ENCODE measurements at regions not wholly inside any gene's neighbourhood (a gene's known extent, or its start where the extent isn't known, plus 50 kb on each side); places are given as distances from the start of the nearest gene placed in this dataset.

DNA sequence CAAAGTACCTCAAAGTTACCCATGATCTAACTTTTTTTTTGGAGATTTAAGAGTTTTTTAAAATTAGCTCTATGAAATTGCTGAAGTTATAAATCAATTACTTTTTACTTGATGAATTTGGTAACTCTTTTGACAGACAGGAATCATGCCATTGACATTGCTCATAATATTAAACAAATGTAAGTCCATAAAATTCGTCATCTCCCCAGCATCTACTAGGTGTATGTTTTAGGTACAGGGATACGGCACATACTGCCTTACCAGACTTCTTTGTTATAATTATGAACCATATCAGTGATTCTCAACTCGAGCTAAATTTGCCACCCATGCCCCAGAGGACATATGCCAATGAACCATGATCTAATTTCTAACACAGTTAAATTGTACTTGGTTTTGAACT is 247.5 kb upstream of the TGFBR2 start:
- Histone ChIP-seq H3K9me3 (ENCODE audit: low read depth) (no peaks in the 10 kb centered on the region), H3K9me2 (replicated peaks; ENCODE audit: insufficient read depth) (no peaks in the 10 kb centered on the region), H3K4me3 (no peak overlapping the region), H2AFZ (no peak overlapping the region), H3K36me3 (replicated peaks; ENCODE audit: insufficient read depth, low read depth) (no peaks in the 10 kb centered on the region), H3K27ac (no peak overlapping the region), H4K20me1 (ENCODE audit: insufficient read depth, poor library complexity, severe bottlenecking) (no peaks in the 10 kb centered on the region), H3K27me3 (no peaks in the 10 kb centered on the region), H3K4me1 (ENCODE audit: insufficient read depth) (peaks cover 3% of the 10 kb centered on the region), H3K79me2 (no peaks in the 10 kb centered on the region), H3K4me2 (no peak overlapping the region)
- TF ChIP-seq EZH2 (IDR thresholded peaks at IDR 0.05; ENCODE audit: borderline replicate concordance) (no peak), EZH2phosphoT487 (IDR thresholded peaks at IDR 0.05; ENCODE audit: low read depth, severe bottlenecking, unreplicated experiment) (no peak), CTCF (IDR thresholded peaks at IDR 0.05; ENCODE audit: poor library complexity) (no peak)
- DNase-seq (ENCODE audit: low spot score) = no peak
- WGBS (ENCODE audit: low lambda C conversion rate, missing lambda C conversion rate) = 88% methylated on average over 3 of the region's 3 CpGs

DNA sequence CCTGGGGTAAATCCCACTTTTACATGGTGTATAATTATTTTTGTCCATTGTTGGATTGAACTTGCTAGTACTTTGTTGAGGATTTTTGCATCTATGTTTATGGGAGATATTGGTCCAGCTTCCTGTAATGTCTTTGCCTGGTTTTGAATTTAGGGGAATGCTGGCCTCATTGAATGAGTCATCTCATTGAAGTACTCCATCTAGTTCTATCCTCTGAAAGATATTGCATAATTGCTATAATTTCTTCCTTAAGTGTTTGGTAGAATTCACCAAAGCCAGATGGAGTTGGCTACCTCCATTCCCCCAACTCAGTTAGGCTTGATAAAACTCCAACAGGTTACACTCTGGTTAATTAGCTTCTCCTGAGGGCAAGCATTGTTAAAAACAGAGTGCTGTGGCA is 237.4 kb upstream of the TGFBR2 start:
- no peak for DNase-seq (ENCODE audit: low spot score)
- Histone ChIP-seq H3K27me3 (no peaks in the 10 kb centered on the region), H2AFZ (no peak overlapping the region), H3K4me2 (no peak overlapping the region), H3K36me3 (replicated peaks; ENCODE audit: insufficient read depth, low read depth) (no peaks in the 10 kb centered on the region), H4K20me1 (ENCODE audit: insufficient read depth, poor library complexity, severe bottlenecking) (no peaks in the 10 kb centered on the region), H3K27ac (no peak overlapping the region), H3K9me3 (ENCODE audit: low read depth) (no peaks in the 10 kb centered on the region), H3K9me2 (replicated peaks; ENCODE audit: insufficient read depth) (no peaks in the 10 kb centered on the region), H3K4me1 (ENCODE audit: insufficient read depth) (peaks cover 17% of the 10 kb centered on the region), H3K79me2 (no peaks in the 10 kb centered on the region), H3K4me3 (no peak overlapping the region)
- TF ChIP-seq EZH2phosphoT487 (IDR thresholded peaks at IDR 0.05; ENCODE audit: low read depth, severe bottlenecking, unreplicated experiment) = no peak
- TF ChIP-seq EZH2 (IDR thresholded peaks at IDR 0.05; ENCODE audit: borderline replicate concordance) = no peak
- TF ChIP-seq CTCF (IDR thresholded peaks at IDR 0.05; ENCODE audit: poor library complexity) = no peak

- 22% methylated on average over 5 of the region's 5 CpGs for WGBS (ENCODE audit: low lambda C conversion rate, missing lambda C conversion rate)
- Histone ChIP-seq H2AFZ (no peak overlapping the region), H3K4me2 (peak overlapping the region; percentile 22), H4K20me1 (ENCODE audit: insufficient read depth, poor library complexity, severe bottlenecking) (no peaks in the 10 kb centered on the region), H3K9me2 (replicated peaks; ENCODE audit: insufficient read depth) (no peaks in the 10 kb centered on the region), H3K9me3 (ENCODE audit: low read depth) (no peaks in the 10 kb centered on the region), H3K4me3 (no peak overlapping the region), H3K79me2 (no peaks in the 10 kb centered on the region), H3K4me1 (ENCODE audit: insufficient read depth) (peaks cover 17% of the 10 kb centered on the region), H3K36me3 (replicated peaks; ENCODE audit: insufficient read depth, low read depth) (no peaks in the 10 kb centered on the region), H3K27ac (peak overlapping the region; percentile 8), H3K27me3 (no peaks in the 10 kb centered on the region)
- no peak for DNase-seq (ENCODE audit: low spot score)
- TF ChIP-seq EZH2phosphoT487 (IDR thresholded peaks at IDR 0.05; ENCODE audit: low read depth, severe bottlenecking, unreplicated experiment) (no peak), EZH2 (IDR thresholded peaks at IDR 0.05; ENCODE audit: borderline replicate concordance) (no peak), CTCF (IDR thresholded peaks at IDR 0.05; ENCODE audit: poor library complexity) (no peak)
Observed at GRCh38 chr3:30370681-30371271, 235.6 kb upstream of the TGFBR2 start.

- no peak for DNase-seq (ENCODE audit: low spot score)
- WGBS (ENCODE audit: low lambda C conversion rate, missing lambda C conversion rate) = 44% methylated on average over 3 of the region's 3 CpGs
- no peak overlapping the region for H3K27ac ChIP-seq
- H2AFZ ChIP-seq = no peak overlapping the region
- TF ChIP-seq EZH2 (IDR thresholded peaks at IDR 0.05; ENCODE audit: borderline replicate concordance) = no peak
- no peak for TF ChIP-seq CTCF (IDR thresholded peaks at IDR 0.05; ENCODE audit: poor library complexity)
- no peak for TF ChIP-seq EZH2phosphoT487 (IDR thresholded peaks at IDR 0.05; ENCODE audit: low read depth, severe bottlenecking, unreplicated experiment)
- H3K9me3 ChIP-seq (ENCODE audit: low read depth) = no peaks in the 10 kb centered on the region
- H4K20me1 ChIP-seq (ENCODE audit: insufficient read depth, poor library complexity, severe bottlenecking) = no peaks in the 10 kb centered on the region
- H3K27me3 ChIP-seq = no peaks in the 10 kb centered on the region
- H3K4me3 ChIP-seq = no peak overlapping the region
- no peak overlapping the region for H3K4me2 ChIP-seq
- H3K9me2 ChIP-seq (replicated peaks; ENCODE audit: insufficient read depth) = no peaks in the 10 kb centered on the region
- no peaks in the 10 kb centered on the region for H3K79me2 ChIP-seq
- peaks cover 17% of the 10 kb centered on the region for H3K4me1 ChIP-seq (ENCODE audit: insufficient read depth)
- no peaks in the 10 kb centered on the region for H3K36me3 ChIP-seq (replicated peaks; ENCODE audit: insufficient read depth, low read depth)
Observed at GRCh38 chr3:30372837-30373236, 233.6 kb upstream of the TGFBR2 start.

Data from hepatocyte (in vitro differentiated cells).